RWPE2 (cell line): ENCODE measurements at regions not wholly inside any gene's neighbourhood (a gene's known extent, or its start where the extent isn't known, plus 50 kb on each side); places are given as distances from the start of the nearest gene placed in this dataset.
"Not testable (repeated sequence)": the region's sequence is repeated elsewhere in the genome, so short reads cannot be mapped to it uniquely, and the experiment has no call there.

Source experiments
- ATAC-seq: fragments of 200-7000 bp; cut with Tn5 transposase; 3 replicates; pipeline ENCODE4 v1.9.1; 2021; ENCODE audit warnings: low read depth
- DNase-seq: peaks from one replicate; pipeline ENCODE4 v3.0.0-alpha.2; 2020; ENCODE audit warnings: low spot score
- H3K27ac ChIP-seq: fragments of 450-650 bp; 2 replicates; pipeline ENCODE4 v1.5.1; 2017; ENCODE audit warnings: mild to moderate bottlenecking; ENCODE audit not compliant: poor library complexity, severe bottlenecking
- H3K27me3 ChIP-seq: fragments of 250-450 bp; sonication (Bioruptor Pico); 2 replicates; pipeline ENCODE4 v1.5.1; 2021; ENCODE audit warnings: mild to moderate bottlenecking, moderate library complexity; ENCODE audit not compliant: insufficient read depth, poor library complexity, severe bottlenecking
- H3K36me3 ChIP-seq: fragments of 250-450 bp; sonication (Bioruptor Pico); 2 replicates; pipeline ENCODE4 v1.5.1; 2020; ENCODE audit warnings: low read depth, mild to moderate bottlenecking, moderate library complexity
- H3K4me1 ChIP-seq: fragments of 250-450 bp; sonication (Bioruptor Pico); 2 replicates; pipeline ENCODE4 v1.5.1; 2021; ENCODE audit warnings: mild to moderate bottlenecking, moderate library complexity; ENCODE audit not compliant: insufficient read depth, poor library complexity, severe bottlenecking
- H3K4me3 ChIP-seq: fragments of 250-450 bp; sonication (Bioruptor Pico); 2 replicates; pipeline ENCODE4 v1.5.1; 2021; ENCODE audit warnings: mild to moderate bottlenecking, moderate library complexity; ENCODE audit not compliant: severe bottlenecking
- H3K9me3 ChIP-seq: fragments of 250-450 bp; sonication (Bioruptor Pico); 2 replicates; pipeline ENCODE4 v1.5.1; 2021; ENCODE audit warnings: mild to moderate bottlenecking, moderate library complexity; ENCODE audit not compliant: severe bottlenecking
- CTCF ChIP-seq: fragments of 450-650 bp; IDR thresholded peaks from one replicate; pipeline ENCODE4 v1.5.1; 2017; ENCODE audit warnings: mild to moderate bottlenecking, moderate library complexity; ENCODE audit not compliant: poor library complexity, severe bottlenecking

GRCh38 chr4:28014469-28014868 is 1153.8 kb downstream of the STIM2 start:
- Histone ChIP-seq H3K27me3 (no peaks in the 10 kb centered on the region), H3K36me3 (no peaks in the 10 kb centered on the region), H3K4me3 (no peak overlapping the region), H3K27ac (no peak overlapping the region), H3K9me3 (no peaks in the 10 kb centered on the region), H3K4me1 (no peaks in the 10 kb centered on the region)
- no peak for TF ChIP-seq CTCF
- no peak for DNase-seq
- ATAC-seq: no peak

GRCh38 chr4:28015996-28016395 is 1155.4 kb downstream of the STIM2 start:
- DNase-seq (no peak), ATAC-seq (no peak)
- no peak for TF ChIP-seq CTCF
- H3K27ac ChIP-seq: no peak overlapping the region
- no peaks in the 10 kb centered on the region for H3K36me3 ChIP-seq
- no peak overlapping the region for H3K4me3 ChIP-seq
- no peaks in the 10 kb centered on the region for H3K4me1 ChIP-seq
- no peaks in the 10 kb centered on the region for H3K27me3 ChIP-seq
- no peaks in the 10 kb centered on the region for H3K9me3 ChIP-seq

- H3K27ac ChIP-seq, H3K27me3 ChIP-seq, H3K4me3 ChIP-seq, H3K4me1 ChIP-seq, H3K36me3 ChIP-seq, H3K9me3 ChIP-seq, DNase-seq, ATAC-seq: not testable (repeated sequence)
These were observed 1177.6 kb downstream of the STIM2 start for GRCh38 chr4:28038253-28038652.

GRCh38 chr4:28062562-28062961 is 1201.9 kb downstream of the STIM2 start:
- no peaks in the 10 kb centered on the region for H3K27me3 ChIP-seq
- H3K9me3 ChIP-seq: no peaks in the 10 kb centered on the region
- H3K4me3 ChIP-seq: no peak overlapping the region
- H3K27ac ChIP-seq: no peak overlapping the region
- ATAC-seq (no peak), DNase-seq (no peak)
- TF ChIP-seq CTCF: no peak
- H3K4me1 ChIP-seq: no peaks in the 10 kb centered on the region
- H3K36me3 ChIP-seq: no peaks in the 10 kb centered on the region

GRCh38 chr4:28073860-28074555 is 1213.4 kb downstream of the STIM2 start:
- peak; percentile 41 for TF ChIP-seq CTCF
- ATAC-seq (no peak), DNase-seq (no peak)
- no peak overlapping the region for H3K27ac ChIP-seq
- no peaks in the 10 kb centered on the region for H3K36me3 ChIP-seq
- H3K4me1 ChIP-seq: no peaks in the 10 kb centered on the region
- H3K9me3 ChIP-seq: no peaks in the 10 kb centered on the region
- H3K27me3 ChIP-seq: no peaks in the 10 kb centered on the region
- H3K4me3 ChIP-seq: no peak overlapping the region
